Retinal pigment epithelial cell (primary cell): ENCODE measurements at regions not wholly inside any gene's neighbourhood (a gene's known extent, or its start where the extent isn't known, plus 50 kb on each side); places are given as distances from the start of the nearest gene placed in this dataset.

Experiments used
- DNase-seq: peaks from one replicate; pipeline ENCODE4 v3.0.0-alpha.2; 2010; ENCODE audit warnings: low read depth
- H3K4me3 ChIP-seq: 2 replicates; pipeline ENCODE4 v1.5.1; 2011; ENCODE audit warnings: mild to moderate bottlenecking, low read length, control low read depth, moderate library complexity
- TF ChIP-seq, protein P1 (sequence below): conservative IDR thresholded peaks from 2 replicates; pipeline ENCODE4 v1.5.1; 2011; ENCODE audit warnings: low read depth, low read length, control low read depth, inconsistent platforms

DNA sequence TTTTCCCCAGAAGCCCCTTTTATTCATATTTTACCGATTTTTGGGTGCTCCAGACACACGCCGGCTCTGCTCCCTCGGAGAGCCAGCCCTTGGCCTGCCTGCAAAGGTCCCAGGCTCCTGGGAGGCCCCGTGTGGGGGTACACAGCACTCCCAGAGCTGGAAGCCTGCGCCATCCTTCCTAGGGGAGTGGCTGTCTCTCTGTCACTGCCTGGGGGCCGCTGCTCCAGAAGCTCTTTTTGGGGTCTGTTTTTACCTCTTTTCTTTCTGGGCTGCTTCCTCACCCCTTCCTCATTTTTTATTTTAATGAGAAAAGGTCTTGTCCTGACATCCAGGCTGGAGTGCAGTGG is 119.1 kb upstream of the COL5A1 start:
- no peak for DNase-seq
- TF ChIP-seq, protein P1, sequence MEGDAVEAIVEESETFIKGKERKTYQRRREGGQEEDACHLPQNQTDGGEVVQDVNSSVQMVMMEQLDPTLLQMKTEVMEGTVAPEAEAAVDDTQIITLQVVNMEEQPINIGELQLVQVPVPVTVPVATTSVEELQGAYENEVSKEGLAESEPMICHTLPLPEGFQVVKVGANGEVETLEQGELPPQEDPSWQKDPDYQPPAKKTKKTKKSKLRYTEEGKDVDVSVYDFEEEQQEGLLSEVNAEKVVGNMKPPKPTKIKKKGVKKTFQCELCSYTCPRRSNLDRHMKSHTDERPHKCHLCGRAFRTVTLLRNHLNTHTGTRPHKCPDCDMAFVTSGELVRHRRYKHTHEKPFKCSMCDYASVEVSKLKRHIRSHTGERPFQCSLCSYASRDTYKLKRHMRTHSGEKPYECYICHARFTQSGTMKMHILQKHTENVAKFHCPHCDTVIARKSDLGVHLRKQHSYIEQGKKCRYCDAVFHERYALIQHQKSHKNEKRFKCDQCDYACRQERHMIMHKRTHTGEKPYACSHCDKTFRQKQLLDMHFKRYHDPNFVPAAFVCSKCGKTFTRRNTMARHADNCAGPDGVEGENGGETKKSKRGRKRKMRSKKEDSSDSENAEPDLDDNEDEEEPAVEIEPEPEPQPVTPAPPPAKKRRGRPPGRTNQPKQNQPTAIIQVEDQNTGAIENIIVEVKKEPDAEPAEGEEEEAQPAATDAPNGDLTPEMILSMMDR = no peak
- H3K4me3 ChIP-seq = no peak overlapping the region

DNA sequence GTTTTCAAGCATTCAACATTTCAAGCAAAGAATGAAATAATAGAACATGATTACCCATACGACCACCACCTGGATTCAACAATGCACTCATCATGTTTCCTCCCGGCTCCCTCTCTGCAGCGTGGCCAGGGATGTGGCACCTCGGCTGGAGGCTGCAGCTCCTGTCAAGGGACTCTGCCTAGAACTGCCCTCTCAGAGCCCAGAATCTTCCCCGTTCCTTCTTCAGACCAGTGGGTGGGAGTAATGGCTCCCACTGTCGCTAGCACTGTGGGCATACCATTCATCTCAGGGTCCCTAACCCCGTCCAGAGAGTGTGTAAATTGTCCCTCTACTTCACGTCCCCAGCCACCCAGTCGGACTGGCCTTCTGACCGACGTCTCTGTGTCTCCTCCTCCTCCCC is 118.6 kb upstream of the COL5A1 start:
- no peak overlapping the region for H3K4me3 ChIP-seq
- DNase-seq = no peak
- TF ChIP-seq, protein P1 = no peak

DNA sequence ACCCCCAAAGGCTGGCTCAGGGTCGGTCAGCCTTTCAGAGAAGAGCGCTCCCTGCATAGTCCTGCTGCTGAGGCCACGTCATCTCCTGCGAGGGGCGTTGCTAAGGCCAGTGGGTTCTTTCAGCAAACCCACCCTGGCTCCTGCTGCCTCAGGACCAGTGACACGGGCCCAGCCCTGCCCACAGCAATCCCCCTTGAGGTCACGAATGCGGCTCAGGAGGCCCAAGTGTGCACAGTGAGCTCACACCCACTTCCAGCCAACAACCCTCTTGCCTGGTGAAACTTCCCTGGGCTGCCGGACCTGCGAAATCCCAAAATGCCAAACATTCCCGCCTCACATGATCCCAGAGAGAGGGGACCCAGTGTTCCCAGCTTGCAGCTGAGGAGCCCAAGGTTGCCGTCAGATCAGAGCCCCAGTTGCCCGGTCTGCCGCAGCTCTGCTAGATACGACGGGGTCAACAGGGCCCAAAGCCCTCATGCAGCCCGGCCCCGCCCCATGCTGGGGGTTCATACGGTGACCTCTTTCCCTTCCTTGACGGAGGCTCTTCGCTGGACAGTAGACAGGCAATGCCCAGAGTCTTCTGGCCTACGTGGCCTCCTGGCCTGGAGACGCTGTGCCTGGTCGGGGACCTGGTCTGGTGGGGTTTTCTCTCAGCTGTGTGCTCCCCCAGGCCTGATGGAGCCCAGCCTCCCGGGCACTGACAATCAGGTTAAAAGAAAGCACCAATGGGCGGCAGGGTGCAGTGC is 116.4 kb upstream of the COL5A1 start:
- no peak overlapping the region for H3K4me3 ChIP-seq
- DNase-seq = no peak
- TF ChIP-seq, protein P1 = no peak

DNA sequence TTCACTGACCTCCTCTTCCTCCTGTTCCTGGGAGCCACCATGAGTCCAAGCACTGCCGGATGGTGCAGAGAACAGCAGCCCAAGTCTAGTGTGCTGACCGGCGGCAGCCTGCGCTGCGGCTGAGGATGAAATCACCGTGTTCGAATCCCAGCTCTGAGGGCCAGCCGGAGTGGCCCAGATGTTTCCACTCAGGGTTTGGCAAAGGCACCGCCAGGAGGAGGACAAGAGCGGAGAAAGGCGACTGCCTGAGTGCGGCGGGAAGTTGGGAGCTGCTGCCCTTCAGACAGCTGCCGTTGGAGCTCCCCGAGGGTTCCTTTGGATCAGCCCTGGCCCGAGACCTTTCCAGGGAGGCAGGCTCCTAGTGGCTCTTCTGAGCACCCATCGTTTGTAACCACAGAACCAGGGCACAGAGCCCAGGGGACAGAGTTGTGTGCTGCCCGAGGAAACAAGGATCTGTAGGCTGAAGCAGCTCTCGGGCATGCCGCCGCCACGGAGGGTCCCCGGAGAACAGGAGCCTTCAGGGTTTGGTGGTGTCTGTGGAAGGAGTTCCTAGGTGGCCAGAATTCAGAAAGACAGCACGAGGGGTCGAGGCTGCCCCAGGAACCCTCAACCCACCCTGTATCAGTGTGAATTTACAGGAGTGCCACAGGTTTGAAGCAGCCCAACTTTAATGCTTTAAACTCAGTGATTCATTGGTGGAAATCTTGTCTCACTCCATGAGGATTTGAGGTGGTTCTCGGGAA is 115.6 kb upstream of the COL5A1 start:
- DNase-seq = no peak
- TF ChIP-seq, protein P1 = no peak
- H3K4me3 ChIP-seq = no peak overlapping the region

DNA sequence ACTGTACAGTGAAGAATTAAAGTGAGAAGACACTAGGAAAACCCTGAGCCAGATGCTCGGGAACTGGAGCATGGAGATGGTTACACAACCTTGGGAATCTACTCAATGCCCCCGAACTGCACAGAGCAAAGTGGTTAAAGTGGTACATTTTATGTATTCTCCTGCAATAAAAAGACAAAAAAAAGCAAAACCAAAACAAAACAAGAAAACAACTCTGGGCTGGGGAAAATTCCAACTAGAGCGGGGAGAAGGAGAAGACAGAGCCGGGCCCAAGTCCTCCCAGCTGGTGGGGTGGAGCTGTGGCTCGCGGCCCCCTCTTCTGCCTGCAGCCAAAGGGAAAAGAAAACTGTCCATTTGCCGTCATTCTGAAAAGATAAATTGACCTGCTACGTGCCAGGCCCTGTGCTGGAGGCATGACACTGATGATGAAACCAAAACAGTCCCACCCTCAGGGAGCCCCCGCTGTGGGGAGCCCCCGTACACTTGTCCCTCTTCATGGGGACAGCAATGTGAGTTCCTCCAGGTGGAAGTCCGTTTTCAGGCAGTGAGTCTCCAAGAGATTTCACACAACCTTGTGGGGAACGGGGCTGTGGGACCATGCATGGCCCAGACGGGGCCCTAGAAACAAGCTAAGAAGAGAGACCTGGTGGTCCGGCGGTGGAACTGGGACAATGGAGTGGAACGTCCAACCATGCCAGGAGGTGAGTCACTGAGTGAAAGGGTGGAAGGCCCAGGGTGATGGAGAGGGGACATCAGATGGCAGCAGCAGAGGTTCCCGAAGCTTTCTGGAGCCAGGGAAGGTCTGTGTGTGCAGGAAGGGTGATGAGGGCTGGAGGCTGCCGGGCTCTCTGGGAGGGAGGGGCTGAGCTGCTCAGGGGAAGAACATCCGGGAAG is 114.8 kb upstream of the COL5A1 start:
- no peak overlapping the region for H3K4me3 ChIP-seq
- DNase-seq = no peak
- TF ChIP-seq, protein P1 = no peak

DNA sequence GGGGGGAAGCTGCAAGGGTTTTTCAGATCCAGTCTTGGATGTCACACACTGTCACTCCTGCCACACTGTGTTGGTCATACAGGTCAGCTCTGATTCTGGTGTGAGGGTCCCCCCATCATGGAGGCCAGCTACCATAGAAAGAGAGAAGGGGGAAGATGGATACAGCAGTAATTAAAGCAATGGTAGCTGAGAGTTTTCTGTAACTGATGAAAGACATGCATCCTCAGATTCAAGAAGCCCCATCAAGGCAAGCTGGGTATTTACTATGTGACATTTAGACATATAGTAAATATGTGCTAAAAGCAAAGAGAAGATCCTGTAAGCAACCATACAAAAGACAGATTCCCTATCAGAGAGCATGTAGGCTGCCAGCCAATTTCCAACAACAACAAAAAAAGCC is 110.9 kb upstream of the COL5A1 start:
- TF ChIP-seq, protein P1 = no peak
- H3K4me3 ChIP-seq = no peak overlapping the region
- DNase-seq = no peak
